ENCODE measurements at regions not wholly inside any gene's neighbourhood (a gene's known extent, or its start where the extent isn't known, plus 50 kb on each side); places are given as distances from the start of the nearest gene placed in this dataset.

DNA sequence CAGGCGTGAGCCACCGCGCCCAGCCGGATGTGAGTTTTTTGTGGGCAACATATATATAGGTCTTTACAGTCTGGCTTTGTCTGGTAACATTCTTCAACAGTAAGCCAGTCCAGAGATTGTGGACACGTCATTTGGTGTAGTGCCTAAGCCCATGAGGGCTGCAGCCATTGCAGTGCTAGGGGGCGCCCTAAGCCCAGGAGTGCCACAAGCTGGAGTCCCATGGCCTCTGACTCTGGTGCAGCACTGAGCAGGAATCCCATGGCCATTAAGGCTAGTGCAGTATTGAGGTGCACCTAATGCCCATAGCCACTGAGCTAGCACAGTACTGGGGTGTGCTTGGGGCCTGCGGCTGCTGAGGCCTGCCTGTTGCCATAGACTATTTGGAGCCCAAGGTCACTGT lies 136.4 kb upstream of the NDN start:
- TF ChIP-seq CTCF (IDR thresholded peaks at IDR 0.05; ENCODE audit: low read depth, low read length) = peak; percentile 37
- no peak for TF ChIP-seq EZH2phosphoT487 (IDR thresholded peaks at IDR 0.05; ENCODE audit: low read depth)
